IMR-90 (cell line): ENCODE measurements at regions not wholly inside any gene's neighbourhood (a gene's known extent, or its start where the extent isn't known, plus 50 kb on each side); places are given as distances from the start of the nearest gene placed in this dataset.

Experiments
- ATAC-seq: fragments of 200-7000 bp; cut with Tn5 transposase; 2 replicates; pipeline ENCODE4 v1.9.1; 2020; ENCODE audit warnings: low read depth, mild to moderate bottlenecking, moderate library complexity
- BruUV-seq: library from RNA; stranded (reverse); fragments of 400-500 nt; replicated peaks from 2 replicates; lab custom pipeline; 2021; lab: Mats Ljungman, UMichigan
- CTCF ChIA-PET: fragments of 300-600 bp; formaldehyde crosslinking; extraction: SDS; loops from one replicate; lab custom pipeline; 2021; ENCODE audit warnings: antibody characterized with exemption; lab: Yijun Ruan, JAX
- POLR2A ChIA-PET: fragments of 300-600 bp; sonication (Branson Sonifier 250); formaldehyde crosslinking; loops from one replicate; lab custom pipeline; 2022; ENCODE audit warnings: antibody characterized with exemption; ENCODE audit not compliant: unreplicated experiment; lab: Charles Lee
- DNase-seq: peaks from one replicate; pipeline ENCODE4 v3.0.0; 2013
- H2AFZ ChIP-seq: replicated peaks from 2 replicates; pipeline ENCODE3; 2013; ENCODE audit warnings: low read length, mild to moderate bottlenecking; ENCODE audit not compliant: poor library complexity
- H2AK5ac ChIP-seq: 2 replicates; pipeline ENCODE4 v1.6.1; 2013; ENCODE audit warnings: low read depth, low read length, inconsistent platforms
- H2AK9ac ChIP-seq: replicated peaks from 2 replicates; pipeline ENCODE3; 2013; ENCODE audit warnings: mild to moderate bottlenecking, low read depth, low read length, moderate library complexity; ENCODE audit not compliant: poor library complexity
- H2BK120ac ChIP-seq: 2 replicates; pipeline ENCODE4 v1.6.1; 2013; ENCODE audit warnings: low read depth, low read length, inconsistent platforms
- H2BK15ac ChIP-seq: 3 replicates; pipeline ENCODE4 v1.6.1; 2013; ENCODE audit warnings: low read depth, low read length, inconsistent platforms
- H2BK20ac ChIP-seq: 2 replicates; pipeline ENCODE4 v1.6.1; 2013; ENCODE audit warnings: low read depth, mild to moderate bottlenecking, inconsistent platforms, low read length, moderate library complexity
- H2BK5ac ChIP-seq: 2 replicates; pipeline ENCODE4 v1.6.1; 2013; ENCODE audit warnings: mild to moderate bottlenecking, low read depth, low read length, inconsistent platforms; ENCODE audit not compliant: poor library complexity, severe bottlenecking
- H3K14ac ChIP-seq: replicated peaks from 2 replicates; pipeline ENCODE4 v1.6.1; 2013; ENCODE audit warnings: low read depth, low read length, inconsistent platforms
- H3K18ac ChIP-seq: 2 replicates; pipeline ENCODE4 v1.6.1; 2013; ENCODE audit warnings: low read depth, low read length, control low read depth
- H3K23ac ChIP-seq: 2 replicates; pipeline ENCODE4 v1.6.1; 2013; ENCODE audit warnings: low read depth, low read length, inconsistent platforms
- H3K27ac ChIP-seq: 2 replicates; pipeline ENCODE4 v1.5.1; 2013; ENCODE audit warnings: mild to moderate bottlenecking, control low read depth, low read length; ENCODE audit not compliant: insufficient read depth
- H3K27me3 ChIP-seq: 2 replicates; pipeline ENCODE4 v1.6.1; 2013; ENCODE audit warnings: low read length; ENCODE audit not compliant: control insufficient read depth, insufficient read depth
- H3K36me3 ChIP-seq: 2 replicates; pipeline ENCODE4 v1.6.1; 2013; ENCODE audit warnings: low read length, mixed read lengths; ENCODE audit not compliant: control insufficient read depth, insufficient read depth
- H3K4ac ChIP-seq: 2 replicates; pipeline ENCODE4 v1.6.1; 2013; ENCODE audit warnings: low read depth, low read length, inconsistent platforms
- H3K4me1 ChIP-seq: 2 replicates; pipeline ENCODE4 v1.6.1; 2013; ENCODE audit warnings: low read length, mixed read lengths; ENCODE audit not compliant: control insufficient read depth, insufficient read depth
- H3K4me2 ChIP-seq: 2 replicates; pipeline ENCODE4 v1.6.1; 2013; ENCODE audit warnings: low read depth, mild to moderate bottlenecking, control low read depth, low read length, moderate library complexity
- H3K4me3 ChIP-seq: 2 replicates; pipeline ENCODE4 v1.5.1; 2013; ENCODE audit warnings: low read depth, mild to moderate bottlenecking, control low read depth, low read length, moderate library complexity; ENCODE audit not compliant: insufficient read depth
- H3K56ac ChIP-seq: 2 replicates; pipeline ENCODE4 v1.6.1; 2013; ENCODE audit warnings: low read length, inconsistent platforms; ENCODE audit not compliant: insufficient read depth; ENCODE audit errors: extremely low read depth
- H3K79me1 ChIP-seq, 2 experiments: 2 replicates each; pipeline ENCODE4 v1.6.1; 2013; ENCODE audit warnings: low read length in 2 of 2, inconsistent platforms in 1 of 2, low read depth in 1 of 2
- H3K9ac ChIP-seq: 2 replicates; pipeline ENCODE4 v1.6.1; 2013; ENCODE audit warnings: low read depth, low read length, control low read depth
- H3K9me1 ChIP-seq: 2 replicates; pipeline ENCODE4 v1.6.1; 2013; ENCODE audit warnings: low read length, inconsistent platforms; ENCODE audit not compliant: insufficient read depth
- H3K9me3 ChIP-seq: 2 replicates; pipeline ENCODE4 v1.6.1; 2013; ENCODE audit warnings: low read length; ENCODE audit not compliant: control insufficient read depth, insufficient read depth
- H4K20me1 ChIP-seq: 2 replicates; pipeline ENCODE4 v1.6.1; 2013; ENCODE audit warnings: low read length, inconsistent platforms; ENCODE audit not compliant: insufficient read depth
- H4K5ac ChIP-seq: 2 replicates; pipeline ENCODE4 v1.6.1; 2013; ENCODE audit warnings: mild to moderate bottlenecking, low read depth, low read length, control low read depth
- H4K8ac ChIP-seq, 2 experiments: 2 replicates each; pipeline ENCODE4 v1.6.1; 2013; ENCODE audit warnings: low read depth in 2 of 2, low read length in 2 of 2, control low read depth in 1 of 2, inconsistent platforms in 1 of 2
- H4K91ac ChIP-seq: 2 replicates; pipeline ENCODE4 v1.6.1; 2013; ENCODE audit warnings: low read depth, low read length, inconsistent platforms; ENCODE audit not compliant: insufficient read depth
- MAFK ChIP-seq: IDR thresholded peaks from 2 replicates; pipeline ENCODE4 v1.6.1; 2012; ENCODE audit warnings: low read depth, low read length, improper control_type of control experiment
- RAD21 ChIP-seq: IDR thresholded peaks from 2 replicates; pipeline ENCODE4 v1.6.1; 2012; ENCODE audit warnings: low read length, improper control_type of control experiment
- WGBS, 2 experiments: methylation state at CpG; one replicate each; pipeline versions ENCODE4 v1.1.5 to v1.1.7; 2013; ENCODE audit warnings: missing lambda C conversion rate in 2 of 2; ENCODE audit not compliant: insufficient read length in 1 of 2; ENCODE audit errors: extremely low coverage in 2 of 2; 5-methylcytosine and 5-hydroxymethylcytosine counted together
- dilution Hi-C: fragments of 300-500 bp; cut with HindIII; formaldehyde crosslinking; loops from one replicate; pipeline ENCODE4 v1.14.3; 2018; ENCODE audit warnings: low sequenced_read_pairs; ENCODE audit not compliant: unreplicated experiment
- in situ Hi-C: fragments of 300-500 bp; cut with MboI; formaldehyde crosslinking; loops from 3 replicates; pipeline ENCODE4 v1.14.3; 2019; ENCODE audit warnings: low sequenced_read_pairs, inconsistent platforms, mixed read lengths
- intact Hi-C: fragments of 100-400 bp; cut with micrococcal nuclease; formaldehyde crosslinking; loops from 2 replicates; pipeline ENCODE4 v1.10.0; 2022

GRCh38 chr3:161939918-161940620 is 443.5 kb downstream of the OTOL1 start:
- H3K9ac ChIP-seq, result no peak overlapping the region
- in situ Hi-C loops (no loop called here), intact Hi-C loops (no loop called here), dilution Hi-C loops (no loop called here)
- no peaks in the 10 kb centered on the region for H3K4me1 ChIP-seq
- H3K9me3 ChIP-seq, result no peaks in the 10 kb centered on the region
- ATAC-seq, result no peak
- BruUV-seq, result no TSS peak
- no peaks in the 10 kb centered on the region for H4K20me1 ChIP-seq
- H4K91ac ChIP-seq, result no peak overlapping the region
- no peak overlapping the region for H3K56ac ChIP-seq
- no peak overlapping the region for H3K23ac ChIP-seq
- no peak for DNase-seq
- no peak overlapping the region for H2BK5ac ChIP-seq
- H3K14ac ChIP-seq, result no peak overlapping the region
- no peak overlapping the region for H3K18ac ChIP-seq
- ChIA-PET CTCF (interaction anchor here (0.6 to 0.7 kb wide), 3 partner anchors 25 to 854 kb away, joined by 4 read pairs; no protein-coding TSS in a partner anchor), POLR2A (no interaction called here)
- no peak overlapping the region for H3K27ac ChIP-seq
- no peak overlapping the region for H2AFZ ChIP-seq
- H3K9me1 ChIP-seq, result no peaks in the 10 kb centered on the region
- H3K27me3 ChIP-seq, result no peaks in the 10 kb centered on the region
- no peak overlapping the region for H2AK9ac ChIP-seq
- no peak overlapping the region for H2BK20ac ChIP-seq
- no peak overlapping the region for H3K4me3 ChIP-seq
- no peaks in the 10 kb centered on the region for H3K79me1 ChIP-seq
- no peak overlapping the region for H4K8ac ChIP-seq
- 50% methylated on average over 1 of the region's 4 CpGs; no CpG with 5 or more reads in 1 of the 2 experiments for WGBS, 2 experiments
- H3K36me3 ChIP-seq, result no peaks in the 10 kb centered on the region
- H2BK120ac ChIP-seq, result no peak overlapping the region
- TF ChIP-seq RAD21, result no peak
- no peak for TF ChIP-seq MAFK
- no peak overlapping the region for H2BK15ac ChIP-seq
- H3K4me2 ChIP-seq, result no peak overlapping the region; the same call in 1 of the 2 replicates
- no peak overlapping the region for H3K4ac ChIP-seq
- H4K5ac ChIP-seq, result no peak overlapping the region
- H2AK5ac ChIP-seq, result no peak overlapping the region
